SK-N-SH (cell line): ENCODE measurements at regions not wholly inside any gene's neighbourhood (a gene's known extent, or its start where the extent isn't known, plus 50 kb on each side); places are given as distances from the start of the nearest gene placed in this dataset.

ENCODE experiments used
- CTCF ChIA-PET: fragments of 300-600, 350-600 bp; formaldehyde crosslinking; extraction: SDS; loops from one replicate; lab custom pipeline; 2021; lab: Yijun Ruan, JAX
- POLR2A ChIA-PET: fragments of 350-600 bp; sonication (Branson Sonifier 250); formaldehyde crosslinking; extraction: SDS; loops from one replicate; lab custom pipeline; 2020; ENCODE audit warnings: antibody characterized with exemption, inconsistent platforms; lab: Yijun Ruan, JAX
- DNase-seq: peaks from one replicate; pipeline ENCODE4 v3.0.0; 2012
- H2AFZ ChIP-seq: fragments of 200-600 bp; sonication (generic); 2 replicates; pipeline ENCODE4 v1.8.1; 2016; ENCODE audit warnings: antibody characterized with exemption, mild to moderate bottlenecking, low read depth
- H3F3A ChIP-seq: fragments of 200-600 bp; sonication (generic); replicated peaks from 2 replicates; pipeline ENCODE3; 2016; ENCODE audit warnings: antibody characterized with exemption, mild to moderate bottlenecking; ENCODE audit not compliant: insufficient read depth
- H3K27ac ChIP-seq, 2 experiments: fragments of 200-500 bp in 1 of 2; fragments of 200-600 bp in 1 of 2; sonication (Bioruptor generic) in 1 of 2; sonication (generic), shearing (Covaris generic) in 1 of 2; 2 replicates each; pipeline versions ENCODE4 v1.5.1 to v1.6.1; 2014 to 2016; ENCODE audit warnings: low read depth in 2 of 2, inconsistent platforms in 1 of 2, low read length in 1 of 2, mild to moderate bottlenecking in 1 of 2, mixed read lengths in 1 of 2
- H3K27me3 ChIP-seq: fragments of 200-600 bp; sonication (generic), shearing (Covaris generic); 2 replicates; pipeline ENCODE4 v1.6.1; 2016; ENCODE audit warnings: mixed run types; ENCODE audit not compliant: insufficient read depth
- H3K36me3 ChIP-seq, 2 experiments: fragments of 200-500 bp in 1 of 2; fragments of 200-600 bp in 1 of 2; sonication (Bioruptor generic) in 1 of 2; sonication (generic) in 1 of 2; replicated peaks in 1 of 2; 2 replicates each; pipeline versions ENCODE3 to v1.5.1; 2014 to 2016; ENCODE audit warnings: low read length in 1 of 2, mild to moderate bottlenecking in 1 of 2; ENCODE audit not compliant: insufficient read depth in 2 of 2, control insufficient read depth in 1 of 2
- H3K4me1 ChIP-seq, 2 experiments: fragments of 200-500 bp in 1 of 2; fragments of 200-600 bp in 1 of 2; sonication (Bioruptor generic) in 1 of 2; sonication (generic), shearing (Covaris generic) in 1 of 2; 2 replicates each; pipeline versions ENCODE4 v1.5.1 to v1.6.1; 2014 to 2016; ENCODE audit warnings: low read depth in 1 of 2, low read length in 1 of 2, mixed run types in 1 of 2; ENCODE audit not compliant: insufficient read depth in 2 of 2, control insufficient read depth in 1 of 2
- H3K4me2 ChIP-seq: fragments of 200-600 bp; sonication (generic), shearing (Covaris generic); 2 replicates; pipeline ENCODE4 v1.6.1; 2017; ENCODE audit warnings: mixed run types
- H3K4me3 ChIP-seq, 2 experiments: fragments of 200-500 bp in 1 of 2; fragments of 200-600 bp in 1 of 2; sonication (Bioruptor generic) in 1 of 2; sonication (generic), shearing (Covaris generic) in 1 of 2; 2 replicates each; pipeline versions ENCODE4 v1.5.1 to v1.8.1; 2014 to 2016; ENCODE audit warnings: low read depth in 2 of 2, inconsistent platforms in 1 of 2, low read length in 1 of 2, mild to moderate bottlenecking in 1 of 2, mixed read lengths in 1 of 2, moderate library complexity in 1 of 2
- H3K79me2 ChIP-seq: fragments of 200-600 bp; sonication (generic); 2 replicates; pipeline ENCODE4 v1.8.1; 2017; ENCODE audit warnings: mild to moderate bottlenecking; ENCODE audit not compliant: insufficient read depth
- H3K9ac ChIP-seq: fragments of 200-600 bp; sonication (generic); 2 replicates; pipeline ENCODE4 v1.6.1; 2017; ENCODE audit warnings: mixed run types
- H3K9me2 ChIP-seq: fragments of 200-600 bp; sonication (generic); 2 replicates; pipeline ENCODE4 v1.6.1; 2017; ENCODE audit warnings: mixed run types
- H3K9me3 ChIP-seq: fragments of 200-600 bp; sonication (generic); 2 replicates; pipeline ENCODE4 v1.6.1; 2017; ENCODE audit warnings: mixed run types, mild to moderate bottlenecking, moderate library complexity
- H4K20me1 ChIP-seq: fragments of 200-600 bp; sonication (generic); 2 replicates; pipeline ENCODE4 v1.6.1; 2017; ENCODE audit warnings: mild to moderate bottlenecking, mixed run types; ENCODE audit not compliant: insufficient read depth
- ELF1 ChIP-seq: IDR thresholded peaks from 2 replicates; pipeline ENCODE4 v1.4.0; 2012
- EP300 ChIP-seq, 2 experiments: IDR thresholded peaks; 2 replicates each; pipeline versions ENCODE4 v1.4.0 to v1.6.1; 2012; ENCODE audit warnings: borderline replicate concordance in 1 of 2, low read depth in 1 of 2, low read length in 1 of 2
- FOXJ3 ChIP-seq: sonication (generic); formaldehyde crosslinking; IDR thresholded peaks from 2 replicates; pipeline ENCODE4 v1.5.1; 2020; ENCODE audit warnings: mild to moderate bottlenecking, missing genetic modification reagents
- FOXM1 ChIP-seq: IDR thresholded peaks from 2 replicates; pipeline ENCODE4 v1.4.0; 2012; ENCODE audit warnings: low read depth, mild to moderate bottlenecking
- GABPA ChIP-seq: IDR thresholded peaks from 2 replicates; pipeline ENCODE4 v1.4.0; 2012; ENCODE audit warnings: low read depth, mild to moderate bottlenecking
- GATA2 ChIP-seq: sonication (generic); formaldehyde crosslinking; IDR thresholded peaks from 2 replicates; pipeline ENCODE4 v1.5.0; 2020; ENCODE audit warnings: mild to moderate bottlenecking, missing genetic modification reagents
- MAX ChIP-seq: IDR thresholded peaks from 2 replicates; pipeline ENCODE4 v1.4.0; 2012; ENCODE audit warnings: low read depth
- MEF2A ChIP-seq: IDR thresholded peaks from 2 replicates; pipeline ENCODE4 v1.4.0; 2012; ENCODE audit warnings: low read depth, borderline replicate concordance
- NRF1 ChIP-seq: IDR thresholded peaks from 2 replicates; pipeline ENCODE4 v1.6.1; 2012; ENCODE audit warnings: low read depth, mild to moderate bottlenecking, low read length
- PBX3 ChIP-seq: IDR thresholded peaks from 2 replicates; pipeline ENCODE4; 2012
- RAD21 ChIP-seq: IDR thresholded peaks from 2 replicates; pipeline ENCODE4 v1.6.1; 2012; ENCODE audit warnings: mild to moderate bottlenecking, low read length
- RFX5 ChIP-seq: IDR thresholded peaks from 2 replicates; pipeline ENCODE4 v1.6.1; 2012; ENCODE audit warnings: mild to moderate bottlenecking, improper control_type of control experiment, low read length
- SIN3A ChIP-seq: IDR thresholded peaks from 2 replicates; pipeline ENCODE4 v1.6.1; 2012; ENCODE audit warnings: low read depth, mild to moderate bottlenecking, low read length, moderate library complexity, borderline replicate concordance
- TEAD4 ChIP-seq: IDR thresholded peaks from 2 replicates; pipeline ENCODE4 v1.4.0; 2012; ENCODE audit warnings: mild to moderate bottlenecking, borderline replicate concordance; ENCODE audit not compliant: insufficient read depth
- YY1 ChIP-seq: IDR thresholded peaks from 2 replicates; pipeline ENCODE4 v1.4.0; 2012; ENCODE audit warnings: low read depth, mild to moderate bottlenecking
- WGBS: methylation state at CpG from one replicate; pipeline ENCODE4 v1.1.6; 2017; ENCODE audit warnings: low lambda C conversion rate; 5-methylcytosine and 5-hydroxymethylcytosine counted together
- TF ChIP-seq, protein P1 (sequence below): fragments of 150-350 bp; IDR thresholded peaks from 2 replicates; pipeline ENCODE4 v1.6.1; 2017; ENCODE audit warnings: antibody characterized with exemption, low read length, low read depth, borderline replicate concordance
- TF ChIP-seq, protein P2 (sequence below): IDR thresholded peaks from 2 replicates; pipeline ENCODE4 v1.4.0; 2012; ENCODE audit warnings: low read depth, borderline replicate concordance
- TF ChIP-seq, protein P3 (sequence below): IDR thresholded peaks from 2 replicates; pipeline ENCODE4 v1.6.1; 2012; ENCODE audit warnings: mild to moderate bottlenecking, low read depth, low read length, moderate library complexity

- ChIA-PET POLR2A (no interaction called here), CTCF (no interaction called here)
- Histone ChIP-seq H3K79me2 (no peaks in the 10 kb centered on the region), H3K4me1 (no peaks in the 10 kb centered on the region), H3K4me2 (no peak overlapping the region), H2AFZ (no peak overlapping the region), H3K9me3 (no peaks in the 10 kb centered on the region), H3F3A (no peaks in the 10 kb centered on the region), H3K36me3 (no peaks in the 10 kb centered on the region), H3K27me3 (peaks cover 7% of the 10 kb centered on the region; the same call in 1 of the 2 replicates), H3K27ac (no peak overlapping the region), H4K20me1 (no peaks in the 10 kb centered on the region), H3K4me3 (no peak overlapping the region), H3K9me2 (no peaks in the 10 kb centered on the region), H3K9ac (no peak overlapping the region)
- no peak for DNase-seq
- WGBS: 46% methylated on average over 3 of the region's 5 CpGs
- TF ChIP-seq ELF1 (no peak), EP300 (IDR thresholded peaks at IDR 0.05; ENCODE audit: borderline replicate concordance in 1 of 2, low read depth in 1 of 2, low read length in 1 of 2) (no peak), PBX3 (no peak), RFX5 (no peak), MAX (no peak), MEF2A (no peak), RAD21 (no peak), FOXM1 (no peak), TEAD4 (no peak), GATA2 (CRISPR knock-in tag) (no peak), YY1 (no peak), GABPA (no peak), SIN3A (no peak), FOXJ3 (CRISPR knock-in tag) (no peak), NRF1 (no peak)
- TF ChIP-seq, protein P1, sequence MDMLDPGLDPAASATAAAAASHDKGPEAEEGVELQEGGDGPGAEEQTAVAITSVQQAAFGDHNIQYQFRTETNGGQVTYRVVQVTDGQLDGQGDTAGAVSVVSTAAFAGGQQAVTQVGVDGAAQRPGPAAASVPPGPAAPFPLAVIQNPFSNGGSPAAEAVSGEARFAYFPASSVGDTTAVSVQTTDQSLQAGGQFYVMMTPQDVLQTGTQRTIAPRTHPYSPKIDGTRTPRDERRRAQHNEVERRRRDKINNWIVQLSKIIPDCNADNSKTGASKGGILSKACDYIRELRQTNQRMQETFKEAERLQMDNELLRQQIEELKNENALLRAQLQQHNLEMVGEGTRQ: no peak
- TF ChIP-seq, protein P2, sequence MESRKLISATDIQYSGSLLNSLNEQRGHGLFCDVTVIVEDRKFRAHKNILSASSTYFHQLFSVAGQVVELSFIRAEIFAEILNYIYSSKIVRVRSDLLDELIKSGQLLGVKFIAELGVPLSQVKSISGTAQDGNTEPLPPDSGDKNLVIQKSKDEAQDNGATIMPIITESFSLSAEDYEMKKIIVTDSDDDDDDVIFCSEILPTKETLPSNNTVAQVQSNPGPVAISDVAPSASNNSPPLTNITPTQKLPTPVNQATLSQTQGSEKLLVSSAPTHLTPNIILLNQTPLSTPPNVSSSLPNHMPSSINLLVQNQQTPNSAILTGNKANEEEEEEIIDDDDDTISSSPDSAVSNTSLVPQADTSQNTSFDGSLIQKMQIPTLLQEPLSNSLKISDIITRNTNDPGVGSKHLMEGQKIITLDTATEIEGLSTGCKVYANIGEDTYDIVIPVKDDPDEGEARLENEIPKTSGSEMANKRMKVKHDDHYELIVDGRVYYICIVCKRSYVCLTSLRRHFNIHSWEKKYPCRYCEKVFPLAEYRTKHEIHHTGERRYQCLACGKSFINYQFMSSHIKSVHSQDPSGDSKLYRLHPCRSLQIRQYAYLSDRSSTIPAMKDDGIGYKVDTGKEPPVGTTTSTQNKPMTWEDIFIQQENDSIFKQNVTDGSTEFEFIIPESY: no peak
- TF ChIP-seq, protein P3, sequence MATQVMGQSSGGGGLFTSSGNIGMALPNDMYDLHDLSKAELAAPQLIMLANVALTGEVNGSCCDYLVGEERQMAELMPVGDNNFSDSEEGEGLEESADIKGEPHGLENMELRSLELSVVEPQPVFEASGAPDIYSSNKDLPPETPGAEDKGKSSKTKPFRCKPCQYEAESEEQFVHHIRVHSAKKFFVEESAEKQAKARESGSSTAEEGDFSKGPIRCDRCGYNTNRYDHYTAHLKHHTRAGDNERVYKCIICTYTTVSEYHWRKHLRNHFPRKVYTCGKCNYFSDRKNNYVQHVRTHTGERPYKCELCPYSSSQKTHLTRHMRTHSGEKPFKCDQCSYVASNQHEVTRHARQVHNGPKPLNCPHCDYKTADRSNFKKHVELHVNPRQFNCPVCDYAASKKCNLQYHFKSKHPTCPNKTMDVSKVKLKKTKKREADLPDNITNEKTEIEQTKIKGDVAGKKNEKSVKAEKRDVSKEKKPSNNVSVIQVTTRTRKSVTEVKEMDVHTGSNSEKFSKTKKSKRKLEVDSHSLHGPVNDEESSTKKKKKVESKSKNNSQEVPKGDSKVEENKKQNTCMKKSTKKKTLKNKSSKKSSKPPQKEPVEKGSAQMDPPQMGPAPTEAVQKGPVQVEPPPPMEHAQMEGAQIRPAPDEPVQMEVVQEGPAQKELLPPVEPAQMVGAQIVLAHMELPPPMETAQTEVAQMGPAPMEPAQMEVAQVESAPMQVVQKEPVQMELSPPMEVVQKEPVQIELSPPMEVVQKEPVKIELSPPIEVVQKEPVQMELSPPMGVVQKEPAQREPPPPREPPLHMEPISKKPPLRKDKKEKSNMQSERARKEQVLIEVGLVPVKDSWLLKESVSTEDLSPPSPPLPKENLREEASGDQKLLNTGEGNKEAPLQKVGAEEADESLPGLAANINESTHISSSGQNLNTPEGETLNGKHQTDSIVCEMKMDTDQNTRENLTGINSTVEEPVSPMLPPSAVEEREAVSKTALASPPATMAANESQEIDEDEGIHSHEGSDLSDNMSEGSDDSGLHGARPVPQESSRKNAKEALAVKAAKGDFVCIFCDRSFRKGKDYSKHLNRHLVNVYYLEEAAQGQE: no peak
Measured at GRCh38 chr21:38614558-38614957, 116.3 kb upstream of the ERG start.
